GM10266 (cell line): ENCODE measurements at regions not wholly inside any gene's neighbourhood (a gene's known extent, or its start where the extent isn't known, plus 50 kb on each side); places are given as distances from the start of the nearest gene placed in this dataset.

Experiments
- DNase-seq: peaks from one replicate; pipeline ENCODE4 v3.0.0; 2012; ENCODE audit errors: extremely low spot score
- CTCF ChIP-seq: IDR thresholded peaks from 2 replicates; pipeline ENCODE4 v1.5.1; 2012; ENCODE audit warnings: mild to moderate bottlenecking, low read depth; ENCODE audit not compliant: control insufficient read depth, insufficient read depth; ENCODE audit errors: missing control alignments

- DNase-seq = no peak
- TF ChIP-seq CTCF = no peak
Observed at GRCh38 chr4:28690890-28691289, 1830.2 kb downstream of the STIM2 start.

DNA sequence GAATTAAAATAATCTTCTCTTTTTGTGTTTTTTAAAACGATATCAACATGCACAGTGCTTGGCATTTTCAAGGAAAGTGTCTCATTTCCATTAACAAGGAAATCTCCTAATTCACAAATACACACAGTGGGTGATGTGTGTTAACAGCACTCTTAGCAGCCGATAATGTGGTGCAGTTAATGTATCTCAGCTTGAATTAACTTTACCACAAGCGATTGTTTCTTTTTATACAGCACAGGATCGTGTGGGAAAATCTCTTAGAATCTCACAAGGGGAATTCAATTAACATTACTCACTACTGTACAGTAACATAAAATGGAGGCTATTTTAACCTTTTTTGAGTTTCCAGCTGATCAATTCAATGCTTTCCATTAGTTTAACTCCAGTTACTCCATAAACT is 1841.9 kb downstream of the STIM2 start:
- TF ChIP-seq CTCF = no peak
- no peak for DNase-seq

DNA sequence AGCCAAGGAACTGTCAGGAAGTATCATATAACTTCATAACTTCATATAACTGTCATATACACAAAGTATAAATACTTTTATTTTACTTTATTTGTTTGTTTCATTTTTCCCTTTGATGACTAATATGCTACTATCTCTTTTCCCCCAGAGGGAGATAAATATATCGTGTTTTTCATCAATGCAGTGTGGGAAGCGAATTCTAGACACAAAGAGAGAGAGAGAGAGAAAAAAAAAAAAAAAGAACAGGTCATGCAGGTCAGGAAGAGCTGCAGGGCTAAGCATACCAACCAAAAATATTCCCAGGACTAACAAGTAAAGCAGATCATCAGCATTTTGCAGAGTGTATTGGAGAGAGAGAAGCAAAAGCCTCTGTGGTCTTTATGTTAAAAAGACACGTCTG is 1849.2 kb downstream of the STIM2 start:
- no peak for DNase-seq
- TF ChIP-seq CTCF = no peak

DNA sequence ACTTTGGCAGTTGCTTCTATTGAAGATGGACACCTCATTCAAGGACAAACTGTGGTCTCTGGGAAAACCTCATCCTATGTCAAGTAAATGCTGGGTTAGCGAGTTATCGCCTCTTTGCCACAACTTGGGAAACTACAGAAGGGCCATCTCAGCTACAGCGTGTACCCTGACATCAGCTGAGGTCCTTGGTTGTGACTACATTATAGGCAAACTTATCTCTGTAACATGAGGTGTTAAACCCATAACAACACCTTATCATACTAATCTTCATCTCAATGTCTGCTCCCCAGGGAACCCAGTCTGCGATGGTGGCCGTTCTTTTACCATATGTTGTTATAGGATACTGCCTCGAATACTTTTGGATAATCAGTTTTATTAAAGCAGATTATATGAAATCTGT is 1862.7 kb downstream of the STIM2 start:
- DNase-seq = no peak
- TF ChIP-seq CTCF = no peak

GRCh38 chr4:28724239-28724638 is 1863.6 kb downstream of the STIM2 start:
- no peak for TF ChIP-seq CTCF
- DNase-seq = no peak

DNA sequence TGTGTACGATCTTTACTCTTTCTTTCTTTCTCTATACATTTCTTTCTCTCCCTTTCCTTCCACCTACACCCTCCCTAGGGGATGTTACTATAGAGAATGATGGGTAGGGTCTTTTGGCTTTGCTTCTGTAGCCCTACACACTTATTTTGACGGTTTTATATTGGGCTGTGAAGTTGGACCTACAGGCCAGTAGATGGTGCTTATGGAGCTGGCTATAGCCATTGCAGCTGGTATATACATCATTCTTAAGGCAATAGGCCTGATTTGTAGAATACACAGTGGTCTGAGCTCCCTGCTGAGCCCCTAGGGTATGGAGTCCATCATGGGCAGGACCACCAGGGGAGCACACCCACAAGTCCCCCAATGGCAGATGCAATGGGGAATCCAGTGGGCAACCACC is 1869.7 kb downstream of the STIM2 start:
- no peak for TF ChIP-seq CTCF
- no peak for DNase-seq

- no peak for DNase-seq
- TF ChIP-seq CTCF = no peak
Observed at GRCh38 chr4:28744066-28744465, 1883.4 kb downstream of the STIM2 start.

DNA sequence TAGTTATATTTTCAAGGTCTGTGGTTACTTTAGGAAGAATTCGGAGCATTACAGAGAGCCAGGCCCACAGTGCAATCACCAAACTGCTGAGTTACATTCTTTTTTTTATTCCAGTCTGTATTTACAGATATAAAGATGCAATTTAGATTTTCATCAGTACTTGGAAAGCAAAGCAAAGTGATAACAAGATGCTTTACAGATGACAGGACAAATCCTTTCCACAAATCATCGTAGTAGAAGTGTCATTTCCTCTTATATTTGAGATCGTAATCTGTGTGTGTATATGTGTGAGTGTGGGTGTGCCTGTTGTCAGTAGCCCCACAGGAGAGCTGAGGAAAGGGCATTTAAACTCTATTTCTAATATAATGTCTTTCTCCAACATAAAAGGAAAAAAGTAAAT is 1893.7 kb downstream of the STIM2 start:
- no peak for TF ChIP-seq CTCF

More for the DNA sequence above, 1893.7 kb downstream of the STIM2 start:
- DNase-seq = no peak
